Fibroblast of lung (primary cell): ENCODE measurements at regions not wholly inside any gene's neighbourhood (a gene's known extent, or its start where the extent isn't known, plus 50 kb on each side); places are given as distances from the start of the nearest gene placed in this dataset.

ENCODE experiments used
- CTCF ChIP-seq, 2 donors: IDR thresholded peaks in 1 of 2; conservative IDR thresholded peaks in 1 of 2; 1 replicate in 1 of 2; 2 replicates in 1 of 2; pipeline ENCODE4 v1.5.1; 2011 to 2012; ENCODE audit warnings: low read length in 2 of 2, control low read depth in 1 of 2, inconsistent platforms in 1 of 2, low read depth in 1 of 2, mild to moderate bottlenecking in 1 of 2
- EZH2 ChIP-seq: IDR thresholded peaks from 2 replicates; pipeline ENCODE4 v1.5.1; 2012; ENCODE audit warnings: low read length, control low read depth, mild to moderate bottlenecking; ENCODE audit errors: missing control alignments

GRCh38 chr4:8705161-8706145 is 112.9 kb downstream of the CPZ start:
- TF ChIP-seq CTCF (conservative IDR thresholded peaks at IDR 0.05 in 1 of 2, IDR thresholded peaks at IDR 0.05 in 1 of 2; ENCODE audit: low read depth in 1 of 2, low read length in 2 of 2) = no peak
- TF ChIP-seq EZH2 = no peak
